ENCODE measurements at regions not wholly inside any gene's neighbourhood (a gene's known extent, or its start where the extent isn't known, plus 50 kb on each side); places are given as distances from the start of the nearest gene placed in this dataset.
"Not testable (repeated sequence)": the region's sequence is repeated elsewhere in the genome, so short reads cannot be mapped to it uniquely, and the experiment has no call there.

DNA sequence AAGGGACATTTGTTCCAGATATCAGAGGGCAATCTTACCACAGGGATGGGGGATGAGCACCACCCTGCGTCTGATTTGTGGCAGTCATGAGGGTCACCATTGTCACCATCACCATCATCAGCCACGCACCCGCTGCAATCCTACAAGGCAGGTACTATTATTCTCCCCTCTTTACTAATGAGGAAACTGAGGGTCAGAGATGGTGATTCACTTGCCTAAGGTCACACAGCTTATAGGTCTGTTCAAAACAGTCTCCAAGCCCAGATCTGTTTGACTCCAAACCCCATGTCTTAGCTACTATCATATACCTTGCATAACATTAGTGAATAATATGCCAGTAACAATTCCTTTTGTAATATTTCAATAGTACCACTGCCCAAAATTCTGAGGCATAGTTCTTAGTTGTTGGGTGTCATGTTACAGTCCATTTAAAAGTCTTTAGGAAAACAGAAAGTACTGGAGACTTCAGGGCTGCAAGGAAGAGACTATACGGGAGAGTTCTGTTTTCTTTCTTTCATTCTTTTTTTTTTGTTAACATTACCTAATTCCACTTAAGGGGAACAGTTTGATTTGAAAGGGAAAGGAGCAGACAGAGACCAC is 166.4 kb downstream of the C16orf95 start:
- no peak for DNase-seq (ENCODE audit: low read depth in 2 of 2)

DNA sequence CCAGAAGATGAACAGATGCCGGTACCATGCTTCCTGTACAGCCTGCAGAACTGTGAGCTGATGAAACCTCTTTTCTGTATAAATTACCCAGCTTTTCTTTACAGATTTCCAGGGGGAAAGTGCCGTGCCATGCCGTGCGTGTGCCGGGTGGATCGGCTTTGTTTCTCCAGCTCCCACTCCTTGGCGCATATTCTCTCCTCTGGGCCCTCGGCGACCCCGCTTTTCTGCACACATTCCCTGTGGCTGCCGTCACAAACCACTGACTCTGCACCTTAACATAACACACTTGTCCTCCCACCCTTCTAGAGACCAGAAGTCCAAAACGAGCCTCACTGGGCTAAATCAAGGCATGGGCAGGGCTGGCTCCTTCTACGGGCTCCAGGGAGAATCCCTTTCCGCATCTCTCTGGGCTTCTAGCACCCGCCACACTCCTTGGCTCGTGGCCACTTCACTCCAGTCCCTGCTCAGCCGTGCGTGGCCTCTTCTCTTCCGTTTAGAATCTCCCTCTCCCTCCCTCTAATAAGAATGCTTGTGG is 164.9 kb downstream of the C16orf95 start:
- DNase-seq (ENCODE audit: low read depth in 2 of 2) = no peak

DNA sequence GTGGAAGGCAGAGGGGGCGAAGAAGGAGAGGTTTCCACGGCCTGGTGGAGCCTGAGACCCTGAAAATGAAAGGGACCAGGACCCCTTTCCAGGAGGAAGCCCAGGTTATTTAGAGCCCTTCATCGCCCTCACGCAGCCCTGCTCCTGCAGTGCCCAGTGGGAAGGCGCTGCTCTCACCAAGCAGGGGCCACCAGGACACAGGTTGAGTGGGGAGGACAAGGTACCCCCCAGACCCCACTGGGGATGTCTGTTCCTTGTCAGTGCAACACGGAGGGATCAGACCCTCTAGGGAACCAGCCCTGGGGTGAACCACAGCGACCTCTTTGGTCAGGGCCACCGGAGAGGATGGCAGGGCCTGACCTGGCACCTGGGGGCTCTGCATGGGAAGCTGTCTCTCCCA is 163.9 kb downstream of the C16orf95 start:
- DNase-seq (ENCODE audit: low read depth in 2 of 2) = no peak

- DNase-seq (ENCODE audit: low read depth in 2 of 2) = not testable (repeated sequence)
Measured at GRCh38 chr16:87155315-87155714, 161.9 kb downstream of the C16orf95 start.

- no peak for DNase-seq (ENCODE audit: low read depth in 2 of 2)
Measured at GRCh38 chr16:87156195-87156594, 161.0 kb downstream of the C16orf95 start.

DNA sequence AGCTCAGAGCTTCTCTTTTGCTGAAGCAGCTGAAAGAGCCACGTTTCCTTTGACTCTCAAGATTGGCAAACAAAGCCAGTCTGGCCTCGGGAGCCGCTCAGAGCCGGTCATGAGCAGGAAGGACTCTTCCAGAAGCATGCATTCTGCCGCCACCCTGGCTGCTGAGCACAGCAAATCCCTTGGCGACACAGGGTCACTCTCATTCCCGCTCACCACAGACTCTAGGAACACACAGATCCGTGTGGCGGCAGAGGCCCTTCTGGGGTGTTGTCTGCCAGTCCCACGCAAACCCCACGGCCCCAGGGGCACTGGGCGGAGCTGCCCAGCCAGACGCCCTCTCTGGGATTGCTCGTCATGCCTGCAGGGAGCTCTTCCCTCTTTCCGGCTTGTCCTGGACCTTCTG is 157.0 kb downstream of the C16orf95 start:
- DNase-seq (ENCODE audit: low read depth in 2 of 2) = no peak

DNA sequence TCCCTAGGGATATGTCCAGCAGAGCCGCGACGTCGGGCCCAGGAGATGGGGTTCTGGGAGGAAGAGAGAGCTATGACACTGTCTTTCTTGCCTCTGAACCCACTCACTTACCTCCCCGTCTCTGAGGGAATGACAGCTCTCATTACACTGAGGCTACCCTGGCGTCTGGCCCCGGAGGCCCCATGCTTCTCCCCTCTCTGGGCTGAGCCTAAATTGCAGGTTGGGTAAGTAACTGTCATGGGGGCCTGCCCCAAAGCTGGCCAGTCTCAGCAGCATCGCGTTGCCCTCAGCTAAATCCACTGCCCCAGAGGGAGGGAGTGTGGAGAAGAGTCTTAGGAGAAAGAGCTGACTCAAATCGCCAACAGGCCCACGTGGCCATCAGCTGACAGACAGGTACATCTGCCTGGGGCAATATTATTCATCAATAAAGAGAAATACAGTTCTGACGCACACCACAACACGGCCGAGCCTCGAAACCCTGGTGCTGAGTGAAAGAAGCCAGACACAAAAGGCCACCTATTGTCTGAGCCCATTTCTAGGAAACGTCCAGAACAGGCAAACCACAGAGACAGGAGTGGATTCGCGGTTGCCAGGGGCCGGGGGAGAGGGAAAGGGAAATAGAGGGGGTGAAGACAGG is 156.4 kb downstream of the C16orf95 start:
- DNase-seq (ENCODE audit: low read depth in 2 of 2) = peak in 1 of 2 donors; percentile 20

- not testable (repeated sequence) for DNase-seq (ENCODE audit: low read depth in 2 of 2)
Measured at GRCh38 chr16:87161410-87161809, 155.8 kb downstream of the C16orf95 start.

GRCh38 chr16:87161822-87162676 is 155.1 kb downstream of the C16orf95 start:
- no peak for DNase-seq (ENCODE audit: low read depth in 2 of 2)

DNA sequence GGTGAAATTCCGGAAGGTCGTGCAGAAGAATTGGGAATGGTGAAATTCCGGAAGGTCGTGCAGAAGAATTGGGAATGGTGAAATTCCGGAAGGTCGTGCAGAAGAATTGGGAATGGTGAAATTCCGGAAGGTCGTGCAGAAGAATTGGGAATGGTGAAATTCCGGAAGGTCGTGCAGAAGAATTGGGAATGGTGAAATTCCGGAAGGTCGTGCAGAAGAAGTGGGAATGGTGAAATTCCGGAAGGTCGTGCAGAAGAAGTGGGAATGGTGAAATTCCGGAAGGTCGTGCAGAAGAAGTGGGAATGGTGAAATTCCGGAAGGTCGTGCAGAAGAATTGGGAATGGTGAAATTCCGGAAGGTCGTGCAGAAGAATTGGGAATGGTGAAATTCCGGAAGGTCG is 154.4 kb downstream of the C16orf95 start:
- not testable (repeated sequence) for DNase-seq (ENCODE audit: low read depth in 2 of 2)

GRCh38 chr16:87163637-87164036 is 153.6 kb downstream of the C16orf95 start:
- DNase-seq (ENCODE audit: low read depth in 2 of 2) = no peak

DNA sequence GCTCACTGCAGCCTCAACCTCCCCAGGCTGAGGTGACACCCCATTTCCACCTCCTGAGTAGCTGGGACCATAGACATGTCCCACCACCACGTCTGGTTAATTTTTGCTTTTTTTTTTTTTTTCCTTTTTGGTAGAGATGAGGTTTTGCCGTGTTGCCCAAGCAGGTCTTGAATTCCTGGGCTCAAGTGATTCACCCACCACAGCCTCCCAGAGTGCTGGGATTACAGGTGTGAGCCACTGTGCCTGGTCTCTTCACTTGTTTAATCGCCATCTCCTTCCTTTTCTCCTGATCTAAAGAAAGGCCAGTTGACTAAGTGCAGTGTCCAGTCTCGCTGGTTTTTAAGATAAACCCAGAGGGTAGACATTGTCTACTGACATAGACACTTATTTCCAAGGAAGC is 152.0 kb downstream of the C16orf95 start:
- DNase-seq (ENCODE audit: low read depth in 2 of 2) = no peak

DNA sequence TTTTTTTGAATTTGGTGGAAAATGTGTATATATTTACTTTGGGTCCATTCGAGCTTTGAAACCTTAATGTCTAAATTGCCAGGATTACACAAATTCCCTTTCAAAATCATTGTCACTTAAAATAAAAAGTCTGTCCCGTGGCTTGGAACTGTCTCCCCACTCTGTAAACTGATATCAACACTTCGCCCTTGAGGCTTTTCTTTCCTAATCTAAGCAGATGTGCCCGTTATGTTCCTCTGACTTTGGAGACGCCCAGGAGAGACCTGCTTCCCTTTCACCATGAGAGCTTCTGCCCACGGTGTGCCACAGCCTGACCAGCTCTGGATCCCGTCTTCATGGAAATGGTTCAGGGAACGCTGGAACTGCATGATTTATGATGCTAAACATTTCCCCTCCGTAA is 151.3 kb downstream of the C16orf95 start:
- DNase-seq (ENCODE audit: low read depth in 2 of 2) = no peak

- DNase-seq (ENCODE audit: low read depth in 2 of 2) = no peak
Measured at GRCh38 chr16:87166321-87166720, 150.9 kb downstream of the C16orf95 start.

- no peak for DNase-seq (ENCODE audit: low read depth in 2 of 2)
Measured at GRCh38 chr16:87166934-87167333, 150.3 kb downstream of the C16orf95 start.

DNA sequence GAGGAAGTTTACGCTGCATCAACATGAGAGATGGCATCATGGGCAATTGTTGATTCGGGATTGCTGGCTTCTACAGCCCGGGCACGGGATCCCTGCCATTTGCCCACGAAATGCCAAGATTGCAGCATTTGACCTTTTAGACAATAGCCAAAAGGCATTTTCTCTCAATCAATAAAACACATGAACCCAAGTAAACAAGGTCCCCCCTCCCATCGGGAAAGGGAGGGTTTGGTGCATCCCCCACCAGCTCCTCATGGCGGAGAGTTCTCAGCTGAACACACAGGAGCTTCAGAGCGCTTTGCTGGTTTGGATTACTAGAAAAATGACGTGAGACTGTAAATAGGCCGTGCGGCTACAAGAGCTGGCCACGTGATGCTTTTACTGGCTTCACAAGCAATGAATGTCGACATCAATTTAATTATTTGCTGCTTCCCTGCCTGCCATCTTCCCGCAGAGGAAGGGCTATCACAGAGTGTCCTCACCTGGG is 147.6 kb downstream of the C16orf95 start:
- DNase-seq (ENCODE audit: low read depth in 2 of 2) = no peak

DNA sequence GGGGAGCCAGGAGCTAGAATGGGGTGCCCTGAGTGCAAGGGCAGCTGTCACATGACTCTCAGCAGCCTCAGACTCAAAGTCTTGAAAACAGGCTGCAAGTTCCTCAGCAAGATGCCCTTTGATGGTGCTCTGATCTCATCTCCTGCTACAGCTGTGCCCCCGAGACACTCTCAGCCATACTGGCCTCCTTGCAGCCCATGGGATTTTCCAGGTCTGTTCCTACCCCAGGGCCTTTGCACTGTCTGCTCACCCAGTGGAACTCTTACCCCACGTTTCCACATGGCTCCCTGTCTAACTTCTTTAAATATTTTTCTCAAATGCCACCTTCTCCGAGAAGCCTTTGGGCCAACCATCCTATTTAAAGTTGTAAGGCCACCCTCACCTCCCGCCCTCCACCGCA is 146.9 kb downstream of the C16orf95 start:
- no peak for DNase-seq (ENCODE audit: low read depth in 2 of 2)

DNA sequence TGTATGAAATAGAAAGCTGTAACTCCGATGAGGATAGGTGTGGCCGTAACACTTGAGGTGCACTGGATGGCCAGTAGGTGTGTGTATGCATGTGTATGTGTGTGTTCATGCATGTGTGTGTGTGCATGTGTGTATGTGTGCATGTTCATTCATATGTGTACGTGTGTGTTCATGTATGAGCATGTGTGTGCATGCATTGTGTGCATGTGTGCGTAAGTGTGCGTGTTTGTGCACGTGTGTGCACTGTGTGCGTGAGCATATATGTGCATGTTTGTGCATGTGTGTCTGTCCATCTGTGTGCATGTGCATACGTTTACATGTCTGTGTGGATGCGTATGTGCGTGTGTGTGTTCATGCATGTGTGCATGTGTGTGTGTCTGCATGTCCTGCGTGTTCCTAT is 145.5 kb downstream of the C16orf95 start:
- DNase-seq (ENCODE audit: low read depth in 2 of 2) = no peak

- no peak for DNase-seq (ENCODE audit: low read depth in 2 of 2)
Measured at GRCh38 chr16:87172632-87173031, 144.6 kb downstream of the C16orf95 start.

- DNase-seq (ENCODE audit: low read depth in 2 of 2) = no peak
Measured at GRCh38 chr16:87173294-87173893, 143.8 kb downstream of the C16orf95 start.

DNA sequence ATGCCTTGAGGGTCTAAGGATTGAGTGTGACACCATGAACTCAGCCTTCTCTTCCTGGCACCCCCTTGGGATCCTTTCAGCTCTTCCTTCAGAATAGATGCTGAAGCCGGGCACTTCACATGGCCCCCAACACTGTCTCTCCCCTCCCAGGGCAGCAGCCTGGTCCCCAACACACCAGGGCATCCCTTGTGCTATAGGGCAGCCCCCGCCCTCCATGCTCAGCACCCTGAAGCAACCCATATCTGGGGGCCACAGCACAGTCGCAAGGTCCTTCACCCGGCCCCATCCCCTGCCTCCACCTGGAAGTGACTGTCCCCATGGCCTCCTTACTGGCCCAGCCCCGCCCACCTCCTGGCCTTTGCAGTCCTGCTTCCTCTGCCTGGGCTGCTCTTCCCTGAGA is 143.1 kb downstream of the C16orf95 start:
- DNase-seq (ENCODE audit: low read depth in 2 of 2) = no peak

- DNase-seq (ENCODE audit: low read depth in 2 of 2) = no peak
Measured at GRCh38 chr16:87176735-87177134, 140.5 kb downstream of the C16orf95 start.

Measured in stimulated activated CD8-positive, alpha-beta memory T cell treated with anti-CD3 and anti-CD28 coated beads, Interleukin-15, amount 100 ng/mL, for 48 hours (primary cell).